CD14-positive monocyte (primary cell): ENCODE measurements at regions not wholly inside any gene's neighbourhood (a gene's known extent, or its start where the extent isn't known, plus 50 kb on each side); places are given as distances from the start of the nearest gene placed in this dataset.

Source experiments
- DNase-seq, 3 donors: peaks; one replicate each; pipeline ENCODE4 v3.0.0-alpha.2; 2011 to 2022
- H2AFZ ChIP-seq: 2 replicates; pipeline ENCODE4 v1.6.0; 2012; ENCODE audit warnings: mild to moderate bottlenecking, low read depth, low read length, inconsistent platforms; ENCODE audit not compliant: insufficient read depth, poor library complexity, severe bottlenecking
- H3K27ac ChIP-seq, 2 donors: 1 replicate in 1 of 2; 2 replicates in 1 of 2; pipeline ENCODE4 v1.5.1; 2012 to 2013; ENCODE audit warnings: low read length in 2 of 2, control low read depth in 1 of 2, inconsistent platforms in 1 of 2, low read depth in 1 of 2, mild to moderate bottlenecking in 1 of 2
- H3K27me3 ChIP-seq, 2 donors: one replicate each; pipeline versions ENCODE4 v1.6.0 to v1.6.1; 2011 to 2013; ENCODE audit warnings: low read length in 2 of 2; ENCODE audit not compliant: control insufficient read depth in 2 of 2, insufficient read depth in 2 of 2
- H3K36me3 ChIP-seq, 2 donors: replicated peaks in 1 of 2; 1 replicate in 1 of 2; 2 replicates in 1 of 2; pipeline versions ENCODE4 v1.5.1 to v1.6.1; 2012 to 2013; ENCODE audit warnings: low read length in 2 of 2, control low read depth in 1 of 2, inconsistent platforms in 1 of 2, mild to moderate bottlenecking in 1 of 2; ENCODE audit not compliant: insufficient read depth in 2 of 2, control insufficient read depth in 1 of 2
- H3K4me1 ChIP-seq, 2 donors: 1 replicate in 1 of 2; 2 replicates in 1 of 2; pipeline versions ENCODE4 v1.5.1 to v1.6.1; 2012 to 2013; ENCODE audit warnings: low read length in 2 of 2, control low read depth in 1 of 2, inconsistent platforms in 1 of 2, mild to moderate bottlenecking in 1 of 2, moderate library complexity in 1 of 2; ENCODE audit not compliant: insufficient read depth in 2 of 2, control insufficient read depth in 1 of 2
- H3K4me2 ChIP-seq: replicated peaks from 2 replicates; pipeline ENCODE3; 2012; ENCODE audit warnings: low read length, moderate library complexity, mild to moderate bottlenecking; ENCODE audit not compliant: poor library complexity, severe bottlenecking; ENCODE audit errors: extremely low read depth
- H3K4me3 ChIP-seq, 3 experiments: fragments of 200-600 bp in 1 of 3; sonication (generic) in 1 of 3; replicated peaks in 1 of 3; 1 replicate in 2 of 3; 2 replicates in 1 of 3; pipeline ENCODE4 v1.5.1; 2011 to 2013; ENCODE audit warnings: low read length in 3 of 3, mild to moderate bottlenecking in 3 of 3, control low read depth in 2 of 3, low read depth in 2 of 3, inconsistent platforms in 1 of 3, moderate library complexity in 1 of 3
- H3K79me2 ChIP-seq: 2 replicates; pipeline ENCODE4 v1.6.0; 2012; ENCODE audit warnings: mild to moderate bottlenecking, control low read depth, inconsistent platforms, low read length, moderate library complexity; ENCODE audit not compliant: insufficient read depth
- H3K9ac ChIP-seq: 2 replicates; pipeline ENCODE4 v1.6.0; 2017; ENCODE audit warnings: low read length, mild to moderate bottlenecking; ENCODE audit not compliant: insufficient read depth, poor library complexity, severe bottlenecking
- H3K9me3 ChIP-seq, 2 donors: replicated peaks in 1 of 2; 1 replicate in 1 of 2; 2 replicates in 1 of 2; pipeline versions ENCODE4 v1.5.1 to v1.6.1; 2012 to 2013; ENCODE audit warnings: low read length in 2 of 2, control low read depth in 1 of 2; ENCODE audit not compliant: control insufficient read depth in 1 of 2, insufficient read depth in 1 of 2
- H4K20me1 ChIP-seq: 2 replicates; pipeline ENCODE4 v1.6.0; 2012; ENCODE audit warnings: mild to moderate bottlenecking, low read length, control low read depth, moderate library complexity; ENCODE audit not compliant: insufficient read depth
- H3K27ac Mint-ChIP-seq, 7 donors: one replicate each; pipeline ENCODE4 v1.8.0; 2020; ENCODE audit warnings: mild to moderate bottlenecking in 7 of 7, mixed read lengths in 7 of 7, moderate library complexity in 6 of 7, inconsistent platforms in 2 of 7
- H3K27me3 Mint-ChIP-seq, 3 donors: one replicate each; pipeline ENCODE4 v1.8.0; 2021 to 2022; ENCODE audit warnings: low read depth in 3 of 3, mild to moderate bottlenecking in 3 of 3, mixed read lengths in 3 of 3, moderate library complexity in 3 of 3, inconsistent platforms in 1 of 3
- H3K36me3 Mint-ChIP-seq, 2 donors: one replicate each; pipeline ENCODE4 v1.8.0; 2020; ENCODE audit warnings: mixed read lengths in 2 of 2, inconsistent platforms in 1 of 2, mild to moderate bottlenecking in 1 of 2
- H3K4me1 Mint-ChIP-seq: one replicate; pipeline ENCODE4 v1.8.0; 2020; ENCODE audit warnings: mild to moderate bottlenecking, mixed read lengths
- H3K4me3 Mint-ChIP-seq, 2 donors: one replicate each; pipeline ENCODE4 v1.8.0; 2020; ENCODE audit warnings: mild to moderate bottlenecking in 2 of 2, mixed read lengths in 2 of 2, moderate library complexity in 1 of 2
- H3K9me3 Mint-ChIP-seq, 7 donors: one replicate each; pipeline ENCODE4 v1.8.0; 2020 to 2022; ENCODE audit warnings: mixed read lengths in 7 of 7, mild to moderate bottlenecking in 6 of 7, moderate library complexity in 6 of 7, inconsistent platforms in 2 of 7
- WGBS: methylation state at CpG from one replicate; pipeline ENCODE4 v1.1.5; 2013; ENCODE audit warnings: missing lambda C conversion rate; ENCODE audit not compliant: insufficient coverage; 5-methylcytosine and 5-hydroxymethylcytosine counted together
- intact Hi-C, 2 donors: fragments of 100-400 bp; cut with micrococcal nuclease; formaldehyde crosslinking; loops; one replicate each; pipeline versions ENCODE4 v1.15.0 to v1.15.1; 2023
- TF ChIP-seq, protein P1 (sequence below): fragments of 200-600 bp; IDR thresholded peaks from one replicate; pipeline ENCODE4 v1.8.0; 2022; ENCODE audit warnings: antibody characterized with exemption, mild to moderate bottlenecking

- Mint-ChIP-seq H3K36me3 (no peaks in the 10 kb centered on the region), H3K27ac (no peak overlapping the region), H3K4me3 (no peak overlapping the region), H3K27me3 (peaks cover 0 to 2% (median 0%) of the 10 kb centered on the region in 3 donors), H3K9me3 (peaks cover 6 to 17% (median 11%) of the 10 kb centered on the region in 7 donors), H3K4me1 (no peaks in the 10 kb centered on the region)
- Histone ChIP-seq H3K27ac (no peak overlapping the region), H3K4me2 (no peak overlapping the region), H3K36me3 (no peaks in the 10 kb centered on the region), H4K20me1 (no peaks in the 10 kb centered on the region), H2AFZ (no peak overlapping the region), H3K9ac (no peak overlapping the region), H3K9me3 (peaks cover 15 to 25% of the 10 kb centered on the region in 2 donors), H3K27me3 (no peaks in the 10 kb centered on the region), H3K4me1 (no peaks in the 10 kb centered on the region), H3K4me3 (no peak overlapping the region), H3K79me2 (no peaks in the 10 kb centered on the region)
- intact Hi-C loops, result no loop called here
- DNase-seq, result no peak
- WGBS, result 100% methylated on average over 1 of the region's 2 CpGs
- TF ChIP-seq, protein P1, sequence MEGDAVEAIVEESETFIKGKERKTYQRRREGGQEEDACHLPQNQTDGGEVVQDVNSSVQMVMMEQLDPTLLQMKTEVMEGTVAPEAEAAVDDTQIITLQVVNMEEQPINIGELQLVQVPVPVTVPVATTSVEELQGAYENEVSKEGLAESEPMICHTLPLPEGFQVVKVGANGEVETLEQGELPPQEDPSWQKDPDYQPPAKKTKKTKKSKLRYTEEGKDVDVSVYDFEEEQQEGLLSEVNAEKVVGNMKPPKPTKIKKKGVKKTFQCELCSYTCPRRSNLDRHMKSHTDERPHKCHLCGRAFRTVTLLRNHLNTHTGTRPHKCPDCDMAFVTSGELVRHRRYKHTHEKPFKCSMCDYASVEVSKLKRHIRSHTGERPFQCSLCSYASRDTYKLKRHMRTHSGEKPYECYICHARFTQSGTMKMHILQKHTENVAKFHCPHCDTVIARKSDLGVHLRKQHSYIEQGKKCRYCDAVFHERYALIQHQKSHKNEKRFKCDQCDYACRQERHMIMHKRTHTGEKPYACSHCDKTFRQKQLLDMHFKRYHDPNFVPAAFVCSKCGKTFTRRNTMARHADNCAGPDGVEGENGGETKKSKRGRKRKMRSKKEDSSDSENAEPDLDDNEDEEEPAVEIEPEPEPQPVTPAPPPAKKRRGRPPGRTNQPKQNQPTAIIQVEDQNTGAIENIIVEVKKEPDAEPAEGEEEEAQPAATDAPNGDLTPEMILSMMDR, result no peak
Measured at GRCh38 chr1:163745204-163745603, 423.4 kb downstream of the NUF2 start.

DNA sequence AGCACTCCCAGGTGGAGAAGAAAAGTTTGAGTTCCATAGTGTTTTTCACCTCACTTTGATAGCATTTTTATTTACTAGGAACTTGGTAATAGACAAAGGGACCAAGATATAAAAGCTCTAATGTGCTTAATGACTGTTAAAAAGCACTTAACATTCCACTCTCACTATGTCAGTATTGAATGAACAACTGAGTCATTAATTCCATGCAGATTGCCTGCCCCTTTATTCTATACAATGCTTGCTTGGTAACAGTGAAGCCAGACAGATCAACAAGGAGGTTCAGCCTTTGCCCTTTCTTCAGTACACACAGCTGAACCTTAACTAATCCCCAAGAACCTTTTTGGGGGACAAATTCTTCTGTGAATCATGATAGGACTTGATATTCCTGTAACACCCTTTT is 425.5 kb downstream of the NUF2 start:
- H3K9me3 Mint-ChIP-seq, result peaks cover 6 to 17% (median 11%) of the 10 kb centered on the region in 7 donors
- Histone ChIP-seq H3K27me3 (no peaks in the 10 kb centered on the region), H3K79me2 (no peaks in the 10 kb centered on the region), H3K9me3 (peaks cover 15 to 25% of the 10 kb centered on the region in 2 donors), H3K9ac (no peak overlapping the region), H3K4me1 (no peaks in the 10 kb centered on the region), H3K36me3 (no peaks in the 10 kb centered on the region), H4K20me1 (no peaks in the 10 kb centered on the region), H3K4me3 (no peak overlapping the region), H3K27ac (no peak overlapping the region), H3K4me2 (no peak overlapping the region), H2AFZ (no peak overlapping the region)
- no peaks in the 10 kb centered on the region for H3K36me3 Mint-ChIP-seq
- no peak for DNase-seq
- H3K27me3 Mint-ChIP-seq, result peaks cover 0 to 2% (median 0%) of the 10 kb centered on the region in 3 donors
- intact Hi-C loops, result no loop called here
- no peak overlapping the region for H3K27ac Mint-ChIP-seq
- TF ChIP-seq, protein P1, result no peak
- no peak overlapping the region for H3K4me3 Mint-ChIP-seq
- H3K4me1 Mint-ChIP-seq, result no peaks in the 10 kb centered on the region
